ENCODE measurements at regions not wholly inside any gene's neighbourhood (a gene's known extent, or its start where the extent isn't known, plus 50 kb on each side); places are given as distances from the start of the nearest gene placed in this dataset.

DNA sequence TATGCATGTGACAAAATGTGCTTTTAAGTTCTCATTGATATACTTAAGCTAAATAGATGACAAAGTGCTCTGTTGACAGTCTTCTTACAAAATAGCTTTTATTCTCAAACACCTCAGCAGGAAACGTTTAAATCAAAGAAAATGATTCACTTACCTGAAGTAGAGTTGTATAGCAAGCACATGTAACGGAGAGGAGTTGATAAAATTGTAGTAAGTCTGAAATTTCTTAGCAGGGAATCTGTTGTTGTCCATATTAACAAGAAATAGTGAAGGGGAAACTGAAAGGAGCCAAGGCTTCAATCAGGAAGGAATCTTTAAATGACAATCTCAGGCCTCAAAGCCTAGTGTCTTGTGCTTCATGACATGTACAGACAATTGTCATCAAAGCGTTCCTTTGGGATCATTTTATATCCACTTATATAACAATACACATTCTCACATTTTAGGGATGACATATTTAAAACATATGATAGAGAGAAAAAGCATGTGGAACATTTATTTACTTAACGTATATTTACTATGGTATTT, 2010.2 kb upstream of the IGFBP7 start:
- Histone ChIP-seq H3K4me1 (ENCODE audit: insufficient read depth, low read length, poor library complexity, severe bottlenecking) (no peaks in the 10 kb centered on the region), H3K36me3 (ENCODE audit: insufficient read depth, low read length, poor library complexity, severe bottlenecking) (no peaks in the 10 kb centered on the region), H3K27me3 (replicated peaks; ENCODE audit: insufficient read depth, low read depth, low read length, poor library complexity) (no peaks in the 10 kb centered on the region), H3K9me3 (ENCODE audit: low read depth, low read length, poor library complexity, severe bottlenecking) (no peaks in the 10 kb centered on the region), H3K4me3 (ENCODE audit: low read depth, low read length, poor library complexity, severe bottlenecking) (no peak overlapping the region), H3K27ac (ENCODE audit: low read depth, low read length, poor library complexity, severe bottlenecking) (no peak overlapping the region)
- CTCF ChIA-PET, result no interaction called here
- no peak for DNase-seq (ENCODE audit: low spot score)
- BruUV-seq (replicated peaks), result no TSS peak
- TF ChIP-seq EZH2 (IDR thresholded peaks at IDR 0.05; ENCODE audit: borderline replicate concordance, low read depth, low read length, poor library complexity, severe bottlenecking), result no peak
- TF ChIP-seq, protein P1, sequence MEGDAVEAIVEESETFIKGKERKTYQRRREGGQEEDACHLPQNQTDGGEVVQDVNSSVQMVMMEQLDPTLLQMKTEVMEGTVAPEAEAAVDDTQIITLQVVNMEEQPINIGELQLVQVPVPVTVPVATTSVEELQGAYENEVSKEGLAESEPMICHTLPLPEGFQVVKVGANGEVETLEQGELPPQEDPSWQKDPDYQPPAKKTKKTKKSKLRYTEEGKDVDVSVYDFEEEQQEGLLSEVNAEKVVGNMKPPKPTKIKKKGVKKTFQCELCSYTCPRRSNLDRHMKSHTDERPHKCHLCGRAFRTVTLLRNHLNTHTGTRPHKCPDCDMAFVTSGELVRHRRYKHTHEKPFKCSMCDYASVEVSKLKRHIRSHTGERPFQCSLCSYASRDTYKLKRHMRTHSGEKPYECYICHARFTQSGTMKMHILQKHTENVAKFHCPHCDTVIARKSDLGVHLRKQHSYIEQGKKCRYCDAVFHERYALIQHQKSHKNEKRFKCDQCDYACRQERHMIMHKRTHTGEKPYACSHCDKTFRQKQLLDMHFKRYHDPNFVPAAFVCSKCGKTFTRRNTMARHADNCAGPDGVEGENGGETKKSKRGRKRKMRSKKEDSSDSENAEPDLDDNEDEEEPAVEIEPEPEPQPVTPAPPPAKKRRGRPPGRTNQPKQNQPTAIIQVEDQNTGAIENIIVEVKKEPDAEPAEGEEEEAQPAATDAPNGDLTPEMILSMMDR (conservative IDR thresholded peaks at IDR 0.05; ENCODE audit: low read depth, low read length), result no peak
- POLR2A ChIA-PET (ENCODE audit: low non-redundant PET), result no interaction called here
- intact Hi-C loops (cut with micrococcal nuclease; ENCODE audit: unreplicated experiment), result no loop called here

GRCh38 chr4:59122626-59123025, 2012.4 kb upstream of the IGFBP7 start:
- DNase-seq (ENCODE audit: low spot score), result no peak
- Histone ChIP-seq H3K4me3 (ENCODE audit: low read depth, low read length, poor library complexity, severe bottlenecking) (no peak overlapping the region), H3K9me3 (ENCODE audit: low read depth, low read length, poor library complexity, severe bottlenecking) (no peaks in the 10 kb centered on the region), H3K27me3 (replicated peaks; ENCODE audit: insufficient read depth, low read depth, low read length, poor library complexity) (no peaks in the 10 kb centered on the region), H3K36me3 (ENCODE audit: insufficient read depth, low read length, poor library complexity, severe bottlenecking) (no peaks in the 10 kb centered on the region), H3K4me1 (ENCODE audit: insufficient read depth, low read length, poor library complexity, severe bottlenecking) (no peaks in the 10 kb centered on the region), H3K27ac (ENCODE audit: low read depth, low read length, poor library complexity, severe bottlenecking) (no peak overlapping the region)
- CTCF ChIA-PET, result no interaction called here
- intact Hi-C loops (cut with micrococcal nuclease; ENCODE audit: unreplicated experiment), result no loop called here
- no TSS peak for BruUV-seq (replicated peaks)
- POLR2A ChIA-PET (ENCODE audit: low non-redundant PET), result no interaction called here
- TF ChIP-seq EZH2 (IDR thresholded peaks at IDR 0.05; ENCODE audit: borderline replicate concordance, low read depth, low read length, poor library complexity, severe bottlenecking), result no peak
- TF ChIP-seq, protein P1 (conservative IDR thresholded peaks at IDR 0.05; ENCODE audit: low read depth, low read length), result no peak

DNA sequence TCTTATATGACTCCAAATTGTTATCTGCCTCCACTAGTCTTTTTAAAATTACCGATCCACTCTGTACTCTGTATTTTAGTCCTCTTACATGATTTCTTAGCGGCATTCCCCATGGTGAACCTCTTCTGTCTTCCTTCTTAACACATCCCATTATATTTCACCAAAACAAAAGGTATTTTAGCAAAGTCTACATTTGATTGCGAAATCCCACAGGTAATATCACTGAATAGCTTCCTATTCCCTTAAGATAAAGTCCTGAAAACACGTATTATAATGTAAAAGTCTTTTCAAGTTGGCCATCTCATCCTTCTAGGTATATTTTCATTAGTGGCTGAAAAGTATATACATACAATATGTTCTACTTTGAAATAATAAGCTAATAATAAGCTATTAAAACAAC, 2016.0 kb upstream of the IGFBP7 start:
- H3K27ac ChIP-seq (ENCODE audit: low read depth, low read length, poor library complexity, severe bottlenecking), result no peak overlapping the region
- H3K4me3 ChIP-seq (ENCODE audit: low read depth, low read length, poor library complexity, severe bottlenecking), result no peak overlapping the region
- no peaks in the 10 kb centered on the region for H3K4me1 ChIP-seq (ENCODE audit: insufficient read depth, low read length, poor library complexity, severe bottlenecking)
- H3K9me3 ChIP-seq (ENCODE audit: low read depth, low read length, poor library complexity, severe bottlenecking), result no peaks in the 10 kb centered on the region
- no peak for TF ChIP-seq EZH2 (IDR thresholded peaks at IDR 0.05; ENCODE audit: borderline replicate concordance, low read depth, low read length, poor library complexity, severe bottlenecking)
- H3K27me3 ChIP-seq (replicated peaks; ENCODE audit: insufficient read depth, low read depth, low read length, poor library complexity), result no peaks in the 10 kb centered on the region
- no peaks in the 10 kb centered on the region for H3K36me3 ChIP-seq (ENCODE audit: insufficient read depth, low read length, poor library complexity, severe bottlenecking)
- no peak for DNase-seq (ENCODE audit: low spot score)
- ChIA-PET POLR2A (ENCODE audit: low non-redundant PET) (no interaction called here), CTCF (no interaction called here)
- intact Hi-C loops (cut with micrococcal nuclease; ENCODE audit: unreplicated experiment), result no loop called here
- BruUV-seq (replicated peaks), result no TSS peak

- Histone ChIP-seq H3K4me1 (ENCODE audit: insufficient read depth, low read length, poor library complexity, severe bottlenecking) (no peaks in the 10 kb centered on the region), H3K27ac (ENCODE audit: low read depth, low read length, poor library complexity, severe bottlenecking) (no peak overlapping the region), H3K27me3 (replicated peaks; ENCODE audit: insufficient read depth, low read depth, low read length, poor library complexity) (no peaks in the 10 kb centered on the region), H3K4me3 (ENCODE audit: low read depth, low read length, poor library complexity, severe bottlenecking) (no peak overlapping the region), H3K36me3 (ENCODE audit: insufficient read depth, low read length, poor library complexity, severe bottlenecking) (no peaks in the 10 kb centered on the region), H3K9me3 (ENCODE audit: low read depth, low read length, poor library complexity, severe bottlenecking) (no peaks in the 10 kb centered on the region)
- no TSS peak for BruUV-seq (replicated peaks)
- TF ChIP-seq, protein P1 (conservative IDR thresholded peaks at IDR 0.05; ENCODE audit: low read depth, low read length), result no peak
- no peak for TF ChIP-seq EZH2 (IDR thresholded peaks at IDR 0.05; ENCODE audit: borderline replicate concordance, low read depth, low read length, poor library complexity, severe bottlenecking)
- ChIA-PET POLR2A (ENCODE audit: low non-redundant PET) (no interaction called here), CTCF (no interaction called here)
- intact Hi-C loops (cut with micrococcal nuclease; ENCODE audit: unreplicated experiment), result no loop called here
- no peak for DNase-seq (ENCODE audit: low spot score)
Measured at GRCh38 chr4:59127006-59127405, 2016.8 kb upstream of the IGFBP7 start.
